LNCAP (cell line): ENCODE measurements at regions not wholly inside any gene's neighbourhood (a gene's known extent, or its start where the extent isn't known, plus 50 kb on each side); places are given as distances from the start of the nearest gene placed in this dataset.

Experiments used
- CTCF ChIP-seq: fragments of 450-650 bp; IDR thresholded peaks from 2 replicates; pipeline ENCODE4 v1.5.1; 2017; ENCODE audit warnings: mild to moderate bottlenecking

GRCh38 chr10:129033340-129033739 lies 433.7 kb upstream of the MGMT start:
- TF ChIP-seq CTCF = no peak

- no peak for TF ChIP-seq CTCF
These were observed 433.2 kb upstream of the MGMT start for GRCh38 chr10:129033790-129034272.

- TF ChIP-seq CTCF = no peak
These were observed 431.8 kb upstream of the MGMT start for GRCh38 chr10:129035052-129035827.

- no peak for TF ChIP-seq CTCF
These were observed 428.5 kb upstream of the MGMT start for GRCh38 chr10:129038522-129038921.

- no peak for TF ChIP-seq CTCF
These were observed 427.4 kb upstream of the MGMT start for GRCh38 chr10:129039406-129040370.

GRCh38 chr10:129040377-129040776 lies 426.7 kb upstream of the MGMT start:
- TF ChIP-seq CTCF = no peak

- TF ChIP-seq CTCF = no peak
These were observed 425.1 kb upstream of the MGMT start for GRCh38 chr10:129041916-129042315.
